ENCODE measurements at regions not wholly inside any gene's neighbourhood (a gene's known extent, or its start where the extent isn't known, plus 50 kb on each side); places are given as distances from the start of the nearest gene placed in this dataset.

GRCh38 chr5:62112689-62113228 is 193.2 kb upstream of the KIF2A start:
- TF ChIP-seq POLR2AphosphoS5 (IDR thresholded peaks at IDR 0.05; ENCODE audit: low read depth, low read length) (no peak), CTCF (IDR thresholded peaks at IDR 0.05) (no peak), ZBTB33 (IDR thresholded peaks at IDR 0.05; ENCODE audit: borderline replicate concordance, low read depth) (no peak)
